PC-9 (cell line): ENCODE measurements at regions not wholly inside any gene's neighbourhood (a gene's known extent, or its start where the extent isn't known, plus 50 kb on each side); places are given as distances from the start of the nearest gene placed in this dataset.
A peak's percentile ranks its signal among the peaks of the same experiment; 100 is the strongest.

Experiments
- BruUV-seq: library from RNA; stranded (reverse); fragments of 400-500 nt; replicated peaks from 2 replicates; lab custom pipeline; 2021; lab: Mats Ljungman, UMichigan
- CTCF ChIA-PET: fragments of 300-600 bp; sonication (Branson Sonifier 250); formaldehyde crosslinking; loops from one replicate; lab custom pipeline; 2022; ENCODE audit warnings: antibody characterized with exemption; lab: Charles Lee
- POLR2A ChIA-PET: fragments of 300-600 bp; sonication (Branson Sonifier 250); formaldehyde crosslinking; loops from one replicate; lab custom pipeline; 2022; ENCODE audit warnings: antibody characterized with exemption; ENCODE audit not compliant: unreplicated experiment; lab: Charles Lee
- DNase-seq, 2 experiments: peaks; one replicate each; pipeline versions ENCODE4 v3.0.0 to v3.0.0-alpha.2; 2015 to 2022; ENCODE audit warnings: mixed read lengths in 1 of 2
- H2AFZ ChIP-seq: fragments of 200-600 bp; sonication (generic); 2 replicates; pipeline ENCODE4 v1.8.1; 2017; ENCODE audit warnings: antibody characterized with exemption
- H3F3A ChIP-seq: fragments of 200-600 bp; sonication (generic); 2 replicates; pipeline ENCODE4 v1.8.1; 2017; ENCODE audit warnings: antibody characterized with exemption, mild to moderate bottlenecking, low read depth; ENCODE audit not compliant: insufficient read depth
- H3K27ac ChIP-seq: fragments of 200-600 bp; sonication (generic); 2 replicates; pipeline ENCODE4 v1.6.1; 2016; ENCODE audit warnings: mixed run types
- H3K27me3 ChIP-seq: fragments of 200-600 bp; sonication (generic); 2 replicates; pipeline ENCODE4 v1.6.1; 2016; ENCODE audit warnings: low read depth, mixed run types; ENCODE audit not compliant: insufficient read depth
- H3K36me3 ChIP-seq: fragments of 200-600 bp; sonication (generic); 2 replicates; pipeline ENCODE4 v1.6.1; 2016; ENCODE audit warnings: low read depth, mixed run types
- H3K4me1 ChIP-seq: fragments of 200-600 bp; sonication (generic); replicated peaks from 2 replicates; pipeline ENCODE4 v1.6.1; 2016; ENCODE audit warnings: mixed run types; ENCODE audit not compliant: insufficient read depth
- H3K4me2 ChIP-seq: fragments of 200-600 bp; sonication (generic); 2 replicates; pipeline ENCODE4 v1.6.1; 2017; ENCODE audit warnings: mixed run types
- H3K4me3 ChIP-seq: fragments of 200-600 bp; sonication (generic); 2 replicates; pipeline ENCODE4 v1.6.1; 2016; ENCODE audit warnings: mixed run types
- H3K79me2 ChIP-seq: fragments of 200-600 bp; sonication (generic); 2 replicates; pipeline ENCODE4 v1.6.1; 2017; ENCODE audit warnings: low read depth, mixed run types
- H3K9me2 ChIP-seq: fragments of 200-600 bp; sonication (generic); 2 replicates; pipeline ENCODE4 v1.8.1; 2017; ENCODE audit warnings: mild to moderate bottlenecking; ENCODE audit not compliant: insufficient read depth
- H3K9me3 ChIP-seq: fragments of 200-600 bp; sonication (generic); 2 replicates; pipeline ENCODE4 v1.8.1; 2016; ENCODE audit warnings: low read depth; ENCODE audit not compliant: insufficient read depth
- H4K20me1 ChIP-seq: fragments of 200-600 bp; sonication (generic); 2 replicates; pipeline ENCODE4 v1.8.1; 2017; ENCODE audit not compliant: insufficient read depth
- CTCF ChIP-seq: fragments of 200-600 bp; sonication (generic); conservative IDR thresholded peaks from 2 replicates; pipeline ENCODE4 v1.6.1; 2017; ENCODE audit warnings: mixed run types, antibody characterized with exemption, mild to moderate bottlenecking, moderate library complexity
- EZH2 ChIP-seq: fragments of 200-600 bp; sonication (generic); IDR thresholded peaks from 2 replicates; pipeline ENCODE4 v1.8.0; 2017; ENCODE audit warnings: antibody characterized with exemption, low read depth
- intact Hi-C: fragments of 100-400 bp; cut with micrococcal nuclease; formaldehyde crosslinking; loops from one replicate; pipeline ENCODE4 v1.10.0; 2022; ENCODE audit not compliant: unreplicated experiment

- no TSS peak for BruUV-seq
- Histone ChIP-seq H3K9me3 (no peaks in the 10 kb centered on the region), H3K27me3 (peaks cover 78% of the 10 kb centered on the region), H2AFZ (no peak overlapping the region), H3K4me3 (no peak overlapping the region), H4K20me1 (no peaks in the 10 kb centered on the region), H3K4me1 (no peaks in the 10 kb centered on the region), H3K79me2 (no peaks in the 10 kb centered on the region), H3K9me2 (no peaks in the 10 kb centered on the region), H3K4me2 (no peak overlapping the region), H3F3A (no peaks in the 10 kb centered on the region), H3K27ac (no peak overlapping the region), H3K36me3 (no peaks in the 10 kb centered on the region)
- CTCF ChIA-PET = no interaction called here
- POLR2A ChIA-PET = no interaction called here
- intact Hi-C loops = no loop called here
- DNase-seq = no peak
- TF ChIP-seq EZH2 (no peak), CTCF (peak; percentile 37; the same call in 1 of the 2 replicates)
Measured at GRCh38 chr3:186464424-186465093, 79.6 kb downstream of the CRYGS start.

GRCh38 chr3:186461141-186461540 lies 83.0 kb downstream of the CRYGS start:
- no peak for TF ChIP-seq CTCF
- no peak for TF ChIP-seq EZH2
- Histone ChIP-seq H3K27ac (no peak overlapping the region), H2AFZ (no peak overlapping the region), H3K9me3 (no peaks in the 10 kb centered on the region), H3K4me2 (no peak overlapping the region), H3K79me2 (no peaks in the 10 kb centered on the region), H3K4me3 (no peak overlapping the region), H3K4me1 (no peaks in the 10 kb centered on the region), H3K27me3 (peaks cover 78% of the 10 kb centered on the region), H3K9me2 (no peaks in the 10 kb centered on the region), H3F3A (no peaks in the 10 kb centered on the region), H4K20me1 (no peaks in the 10 kb centered on the region), H3K36me3 (no peaks in the 10 kb centered on the region)
- DNase-seq = no peak
- POLR2A ChIA-PET = no interaction called here
- intact Hi-C loops = no loop called here
- CTCF ChIA-PET = no interaction called here
- BruUV-seq = no TSS peak

DNA sequence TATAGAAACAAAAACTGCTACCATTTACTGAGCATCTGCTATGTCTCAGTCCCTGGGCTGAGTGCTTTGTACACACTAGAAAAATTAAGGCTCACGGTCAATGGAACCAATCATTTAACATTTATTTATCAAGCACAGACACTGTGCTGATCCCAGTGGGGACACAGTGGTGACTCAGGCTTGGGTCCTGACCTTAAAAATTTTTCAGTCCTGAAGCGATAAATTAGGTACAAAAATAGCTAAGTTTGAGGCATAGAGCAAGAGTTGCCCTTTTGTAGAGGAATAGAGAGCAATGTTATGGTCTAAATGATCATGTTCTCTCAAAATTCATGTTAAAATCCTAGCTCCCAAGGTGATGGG lies 85.1 kb downstream of the CRYGS start:
- DNase-seq = no peak
- Histone ChIP-seq H2AFZ (no peak overlapping the region), H3K4me1 (no peaks in the 10 kb centered on the region), H3K4me3 (no peak overlapping the region), H3K36me3 (no peaks in the 10 kb centered on the region), H3K9me2 (no peaks in the 10 kb centered on the region), H3K79me2 (no peaks in the 10 kb centered on the region), H3F3A (no peaks in the 10 kb centered on the region), H3K27ac (no peak overlapping the region), H3K4me2 (no peak overlapping the region), H4K20me1 (no peaks in the 10 kb centered on the region), H3K27me3 (peaks cover 81% of the 10 kb centered on the region), H3K9me3 (no peaks in the 10 kb centered on the region)
- ChIA-PET POLR2A (no interaction called here), CTCF (no interaction called here)
- TF ChIP-seq EZH2 (no peak), CTCF (no peak)
- intact Hi-C loops = no loop called here
- BruUV-seq = no TSS peak
